ENCODE measurements at regions not wholly inside any gene's neighbourhood (a gene's known extent, or its start where the extent isn't known, plus 50 kb on each side); places are given as distances from the start of the nearest gene placed in this dataset.

GRCh38 chr17:34874478-34874877, 86.8 kb downstream of the CCT6B start:
- DNase-seq (ENCODE audit: low read depth in 2 of 2): no peak

- no peak for DNase-seq (ENCODE audit: low read depth in 2 of 2)
These were observed 88.6 kb downstream of the CCT6B start for GRCh38 chr17:34872640-34873039.

- no peak for DNase-seq (ENCODE audit: low read depth in 2 of 2)
These were observed 91.6 kb downstream of the CCT6B start for GRCh38 chr17:34869641-34870040.

GRCh38 chr17:34865716-34866115, 95.5 kb downstream of the CCT6B start:
- DNase-seq (ENCODE audit: low read depth in 2 of 2): no peak

GRCh38 chr17:34862384-34862783, 98.9 kb downstream of the CCT6B start:
- no peak for DNase-seq (ENCODE audit: low read depth in 2 of 2)

- DNase-seq (ENCODE audit: low read depth in 2 of 2): no peak
These were observed 99.4 kb downstream of the CCT6B start for GRCh38 chr17:34861864-34862263.

GRCh38 chr17:34859652-34860051, 101.6 kb downstream of the CCT6B start:
- no peak for DNase-seq (ENCODE audit: low read depth in 2 of 2)

- no peak for DNase-seq (ENCODE audit: low read depth in 2 of 2)
These were observed 102.4 kb downstream of the CCT6B start for GRCh38 chr17:34858591-34859565.

- no peak for DNase-seq (ENCODE audit: low read depth in 2 of 2)
These were observed 107.3 kb downstream of the CCT6B start for GRCh38 chr17:34853924-34854323.

- DNase-seq (ENCODE audit: low read depth in 2 of 2): no peak
These were observed 108.6 kb downstream of the CCT6B start for GRCh38 chr17:34852614-34853013.

- no peak for DNase-seq (ENCODE audit: low read depth in 2 of 2)
These were observed 109.2 kb downstream of the CCT6B start for GRCh38 chr17:34851961-34852540.

- DNase-seq (ENCODE audit: low read depth in 2 of 2): no peak
These were observed 110.3 kb downstream of the CCT6B start for GRCh38 chr17:34850964-34851363.

- no peak for DNase-seq (ENCODE audit: low read depth in 2 of 2)
These were observed 111.2 kb downstream of the CCT6B start for GRCh38 chr17:34850023-34850422.

GRCh38 chr17:34847938-34848337, 113.3 kb downstream of the CCT6B start:
- no peak for DNase-seq (ENCODE audit: low read depth in 2 of 2)

- DNase-seq (ENCODE audit: low read depth in 2 of 2): no peak
These were observed 116.0 kb downstream of the CCT6B start for GRCh38 chr17:34845296-34845695.

- no peak for DNase-seq (ENCODE audit: low read depth in 2 of 2)
These were observed 117.6 kb downstream of the CCT6B start for GRCh38 chr17:34843682-34844081.

GRCh38 chr17:34842235-34842634, 119.0 kb downstream of the CCT6B start:
- no peak for DNase-seq (ENCODE audit: low read depth in 2 of 2)

GRCh38 chr17:34841467-34841866, 119.8 kb downstream of the CCT6B start:
- no peak for DNase-seq (ENCODE audit: low read depth in 2 of 2)

GRCh38 chr17:34840750-34841149, 120.5 kb downstream of the CCT6B start:
- DNase-seq (ENCODE audit: low read depth in 2 of 2): no peak

GRCh38 chr17:34837876-34838478, 123.3 kb downstream of the CCT6B start:
- DNase-seq (ENCODE audit: low read depth in 2 of 2): no peak

- DNase-seq (ENCODE audit: low read depth in 2 of 2): no peak
These were observed 128.9 kb downstream of the CCT6B start for GRCh38 chr17:34832376-34832775.

- DNase-seq (ENCODE audit: low read depth in 2 of 2): no peak
These were observed 134.3 kb downstream of the CCT6B start for GRCh38 chr17:34827008-34827407.

- DNase-seq (ENCODE audit: low read depth in 2 of 2): no peak
These were observed 134.9 kb downstream of the CCT6B start for GRCh38 chr17:34826332-34826731.

All from fibroblast of skin of left biceps (primary cell).